Neural crest cell (in vitro differentiated cells): ENCODE measurements at regions not wholly inside any gene's neighbourhood (a gene's known extent, or its start where the extent isn't known, plus 50 kb on each side); places are given as distances from the start of the nearest gene placed in this dataset.

Experiments
- DNase-seq: peaks from one replicate; pipeline ENCODE4 v3.0.0; 2021; ENCODE audit warnings: low read depth, mixed read lengths, low spot score
- H3K27ac Mint-ChIP-seq: one replicate; pipeline ENCODE4 v1.8.0; 2021; ENCODE audit warnings: mild to moderate bottlenecking, mixed read lengths; ENCODE audit not compliant: unreplicated experiment
- H3K27me3 Mint-ChIP-seq: 2 replicates; pipeline ENCODE4 v1.8.0; 2021; ENCODE audit warnings: low read depth, mild to moderate bottlenecking, mixed read lengths
- H3K36me3 Mint-ChIP-seq: 2 replicates; pipeline ENCODE4 v1.8.0; 2021; ENCODE audit warnings: low read depth, mild to moderate bottlenecking, mixed read lengths
- H3K4me1 Mint-ChIP-seq: 2 replicates; pipeline ENCODE4 v1.8.0; 2021; ENCODE audit warnings: mixed read lengths
- H3K4me3 Mint-ChIP-seq: one replicate; pipeline ENCODE4 v1.8.0; 2021; ENCODE audit warnings: mild to moderate bottlenecking, mixed read lengths
- H3K9me3 Mint-ChIP-seq: 2 replicates; pipeline ENCODE4 v1.8.0; 2021; ENCODE audit warnings: mixed read lengths
- TF ChIP-seq, protein P1 (sequence below): fragments of 200-600 bp; sonication (generic); conservative IDR thresholded peaks from 2 replicates; pipeline ENCODE4 v1.5.0; 2021; ENCODE audit warnings: antibody characterized with exemption, mild to moderate bottlenecking

DNA sequence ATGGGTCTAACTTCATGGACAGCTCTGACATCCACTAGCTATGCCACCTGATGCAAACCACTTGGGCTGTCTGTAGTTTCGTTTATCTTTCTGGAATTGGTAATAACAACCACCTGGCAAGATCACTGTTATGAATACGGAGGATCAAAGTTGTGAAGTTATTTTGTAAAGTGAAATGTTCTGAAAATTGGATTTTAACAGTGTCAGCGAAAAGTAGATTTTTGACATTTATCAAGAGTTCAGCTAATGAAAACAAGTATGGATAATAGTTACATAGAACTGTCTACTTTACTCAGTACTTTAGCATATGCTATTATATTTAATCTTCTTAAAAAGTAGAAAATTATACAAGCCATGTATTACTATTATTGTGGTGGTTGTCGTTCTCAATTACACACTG is 813.8 kb downstream of the RNF144A start:
- Mint-ChIP-seq H3K9me3 (no peaks in the 10 kb centered on the region), H3K27ac (no peak overlapping the region), H3K36me3 (no peaks in the 10 kb centered on the region), H3K4me1 (peaks cover 17% of the 10 kb centered on the region), H3K4me3 (no peak overlapping the region), H3K27me3 (no peaks in the 10 kb centered on the region)
- TF ChIP-seq, protein P1, sequence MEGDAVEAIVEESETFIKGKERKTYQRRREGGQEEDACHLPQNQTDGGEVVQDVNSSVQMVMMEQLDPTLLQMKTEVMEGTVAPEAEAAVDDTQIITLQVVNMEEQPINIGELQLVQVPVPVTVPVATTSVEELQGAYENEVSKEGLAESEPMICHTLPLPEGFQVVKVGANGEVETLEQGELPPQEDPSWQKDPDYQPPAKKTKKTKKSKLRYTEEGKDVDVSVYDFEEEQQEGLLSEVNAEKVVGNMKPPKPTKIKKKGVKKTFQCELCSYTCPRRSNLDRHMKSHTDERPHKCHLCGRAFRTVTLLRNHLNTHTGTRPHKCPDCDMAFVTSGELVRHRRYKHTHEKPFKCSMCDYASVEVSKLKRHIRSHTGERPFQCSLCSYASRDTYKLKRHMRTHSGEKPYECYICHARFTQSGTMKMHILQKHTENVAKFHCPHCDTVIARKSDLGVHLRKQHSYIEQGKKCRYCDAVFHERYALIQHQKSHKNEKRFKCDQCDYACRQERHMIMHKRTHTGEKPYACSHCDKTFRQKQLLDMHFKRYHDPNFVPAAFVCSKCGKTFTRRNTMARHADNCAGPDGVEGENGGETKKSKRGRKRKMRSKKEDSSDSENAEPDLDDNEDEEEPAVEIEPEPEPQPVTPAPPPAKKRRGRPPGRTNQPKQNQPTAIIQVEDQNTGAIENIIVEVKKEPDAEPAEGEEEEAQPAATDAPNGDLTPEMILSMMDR, result no peak
- DNase-seq, result no peak

DNA sequence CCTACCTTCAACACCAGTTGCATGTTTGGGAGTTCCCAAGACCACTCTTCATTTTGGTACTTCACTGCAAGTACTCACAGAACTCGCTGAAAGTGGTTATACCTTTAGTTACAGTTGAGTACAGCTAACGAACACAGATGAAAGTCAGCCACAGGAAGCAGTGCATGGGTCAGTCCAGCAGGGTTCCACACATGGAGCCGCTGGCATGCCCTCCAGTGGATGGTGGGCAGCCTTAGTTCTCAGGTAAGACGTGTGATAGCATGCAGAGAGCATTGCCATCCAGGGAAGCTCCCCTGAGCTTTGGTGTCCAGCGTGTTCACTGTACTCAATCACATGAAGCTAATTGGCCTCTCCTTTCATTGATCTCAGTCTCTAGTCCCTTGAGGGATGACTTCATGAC is 815.3 kb downstream of the RNF144A start:
- TF ChIP-seq, protein P1, result no peak
- no peaks in the 10 kb centered on the region for H3K36me3 Mint-ChIP-seq
- no peaks in the 10 kb centered on the region for H3K9me3 Mint-ChIP-seq

DNA sequence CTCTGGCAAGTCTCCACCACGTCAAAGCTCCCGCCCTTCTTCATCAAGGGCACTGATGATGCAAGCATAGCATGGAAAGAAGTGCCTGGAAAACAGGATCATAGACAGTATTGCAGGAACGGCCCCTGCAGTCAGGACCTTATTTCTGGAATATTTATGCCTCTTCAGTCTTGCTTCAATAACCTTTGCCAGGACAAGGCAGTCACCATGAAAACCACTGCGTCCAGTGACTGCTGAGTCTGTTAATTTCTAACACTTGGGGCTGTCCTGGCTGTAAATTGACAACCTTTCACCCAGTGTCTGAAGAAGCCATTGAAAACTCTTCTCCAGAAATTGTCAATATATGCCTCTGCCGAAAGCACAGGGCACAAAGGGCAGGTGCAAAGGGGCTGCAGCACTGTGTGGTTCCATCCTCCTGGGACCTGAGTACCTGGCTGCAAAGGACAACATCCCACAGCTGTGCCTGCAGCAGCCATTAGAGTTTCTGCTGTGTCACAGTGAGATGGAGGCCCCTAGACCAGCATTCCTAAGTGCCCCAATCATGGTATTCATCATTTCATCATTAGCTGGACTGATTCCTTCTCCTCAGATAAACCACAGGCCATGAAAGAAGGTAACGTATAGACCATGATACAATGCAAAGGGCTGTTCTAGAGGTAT is 819.6 kb downstream of the RNF144A start:
- no peaks in the 10 kb centered on the region for H3K9me3 Mint-ChIP-seq
- peaks cover 6% of the 10 kb centered on the region for H3K4me1 Mint-ChIP-seq
- DNase-seq, result no peak
- H3K27me3 Mint-ChIP-seq, result no peaks in the 10 kb centered on the region
- no peaks in the 10 kb centered on the region for H3K36me3 Mint-ChIP-seq
- no peak overlapping the region for H3K27ac Mint-ChIP-seq
- no peak overlapping the region for H3K4me3 Mint-ChIP-seq
- TF ChIP-seq, protein P1, result no peak

More for the DNA sequence above, 815.3 kb downstream of the RNF144A start:
- Mint-ChIP-seq H3K27me3 (no peaks in the 10 kb centered on the region), H3K4me3 (no peak overlapping the region), H3K4me1 (peaks cover 16% of the 10 kb centered on the region), H3K27ac (no peak overlapping the region)
- no peak for DNase-seq

DNA sequence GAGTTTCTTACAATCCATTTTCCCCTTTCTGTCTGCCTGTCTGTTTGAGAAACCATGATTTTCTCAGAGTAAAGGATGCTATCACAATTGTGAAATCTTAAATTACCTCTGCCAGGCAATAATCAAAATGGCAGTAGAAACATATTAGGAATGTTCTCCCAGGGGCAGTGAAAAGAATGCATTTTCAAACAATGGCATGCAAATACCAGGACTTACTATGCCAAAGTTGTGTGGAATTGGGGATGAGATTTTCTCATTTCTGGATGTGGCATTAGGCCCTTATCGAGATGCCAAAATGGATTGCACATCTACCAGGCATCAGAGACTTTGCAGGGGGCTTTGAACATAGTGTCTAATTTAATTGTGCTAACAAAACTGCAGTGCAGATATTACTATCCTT is 821.4 kb downstream of the RNF144A start:
- Mint-ChIP-seq H3K27ac (no peak overlapping the region), H3K9me3 (peaks cover 4% of the 10 kb centered on the region), H3K36me3 (no peaks in the 10 kb centered on the region), H3K27me3 (no peaks in the 10 kb centered on the region), H3K4me3 (no peak overlapping the region), H3K4me1 (peaks cover 6% of the 10 kb centered on the region)
- DNase-seq, result no peak
- TF ChIP-seq, protein P1, result no peak

DNA sequence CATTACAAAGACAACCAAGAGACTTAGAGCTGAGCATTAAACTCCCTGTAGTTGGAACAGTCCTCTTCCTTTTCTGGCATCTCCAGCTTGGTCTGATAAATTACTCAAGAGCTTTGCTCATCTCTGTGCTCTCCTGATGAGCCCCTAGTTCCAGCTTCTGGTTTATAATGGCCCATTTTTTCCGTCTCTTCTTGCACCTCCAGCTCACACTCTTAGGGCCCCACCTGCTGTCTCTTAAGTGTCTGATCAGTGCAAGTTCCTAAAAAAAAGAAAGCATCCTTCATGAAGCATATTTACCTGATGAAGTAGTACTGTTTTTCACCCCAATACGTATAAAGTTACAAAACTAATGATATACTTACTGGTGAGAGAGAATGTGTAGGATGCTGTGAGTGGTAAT is 822.9 kb downstream of the RNF144A start:
- no peaks in the 10 kb centered on the region for H3K36me3 Mint-ChIP-seq
- H3K9me3 Mint-ChIP-seq, result peaks cover 9% of the 10 kb centered on the region
- H3K4me1 Mint-ChIP-seq, result peaks cover under 1% of the 10 kb centered on the region
- H3K27me3 Mint-ChIP-seq, result no peaks in the 10 kb centered on the region
- TF ChIP-seq, protein P1, result no peak
- no peak for DNase-seq
- no peak overlapping the region for H3K27ac Mint-ChIP-seq
- H3K4me3 Mint-ChIP-seq, result no peak overlapping the region
